ENCODE measurements at regions not wholly inside any gene's neighbourhood (a gene's known extent, or its start where the extent isn't known, plus 50 kb on each side); places are given as distances from the start of the nearest gene placed in this dataset.

- WGBS, 2 experiments (ENCODE audit: extremely low coverage in 2 of 2, insufficient read length in 1 of 2), result 33% methylated on average over 1 of the region's 6 CpGs; no CpG with 5 or more reads in 1 of the 2 experiments
- in situ Hi-C loops (cut with MboI; ENCODE audit: low sequenced_read_pairs), result no loop called here
- H3K9me1 ChIP-seq (ENCODE audit: insufficient read depth, low read length), result no peaks in the 10 kb centered on the region
Observed at GRCh38 chr2:164052006-164052405, 316.2 kb upstream of the FIGN start.

More at GRCh38 chr2:164052006-164052405, 316.2 kb upstream of the FIGN start:
- Histone ChIP-seq H4K91ac (ENCODE audit: insufficient read depth, low read depth, low read length) (no peak overlapping the region), H2AFZ (replicated peaks; ENCODE audit: low read length, poor library complexity) (no peak overlapping the region), H3K36me3 (ENCODE audit: control insufficient read depth, insufficient read depth, low read length) (no peaks in the 10 kb centered on the region), H2BK5ac (ENCODE audit: low read depth, low read length, poor library complexity, severe bottlenecking) (no peak overlapping the region), H3K79me1 (ENCODE audit: low read depth in 1 of 2, low read length in 2 of 2) (no peaks in the 10 kb centered on the region), H4K8ac (ENCODE audit: low read depth in 2 of 2, low read length in 2 of 2) (no peak overlapping the region), H3K4me3 (ENCODE audit: insufficient read depth, low read depth, low read length) (no peak overlapping the region), H4K20me1 (ENCODE audit: insufficient read depth, low read length) (no peaks in the 10 kb centered on the region), H3K23ac (ENCODE audit: low read depth, low read length) (no peak overlapping the region), H3K18ac (ENCODE audit: low read depth, low read length) (no peak overlapping the region), H3K9ac (ENCODE audit: low read depth, low read length) (no peak overlapping the region), H2AK9ac (replicated peaks; ENCODE audit: low read depth, low read length, poor library complexity) (no peak overlapping the region), H4K5ac (ENCODE audit: low read depth, low read length) (no peak overlapping the region), H3K4ac (ENCODE audit: low read depth, low read length) (no peak overlapping the region), H3K4me2 (ENCODE audit: low read depth, low read length) (no peak overlapping the region), H3K27ac (ENCODE audit: insufficient read depth, low read length) (no peak overlapping the region), H3K56ac (ENCODE audit: extremely low read depth, insufficient read depth, low read length) (no peak overlapping the region), H3K27me3 (ENCODE audit: control insufficient read depth, insufficient read depth, low read length) (no peaks in the 10 kb centered on the region), H3K4me1 (ENCODE audit: control insufficient read depth, insufficient read depth, low read length) (no peaks in the 10 kb centered on the region), H3K9me3 (ENCODE audit: control insufficient read depth, insufficient read depth, low read length) (0 out of 2 replicates have a peak, but pooled peaks cover 2% of the 10 kb centered on the region), H3K14ac (replicated peaks; ENCODE audit: low read depth, low read length) (no peak overlapping the region), H2BK120ac (ENCODE audit: low read depth, low read length) (no peak overlapping the region), H2AK5ac (ENCODE audit: low read depth, low read length) (no peak overlapping the region), H2BK20ac (ENCODE audit: low read depth, low read length) (no peak overlapping the region), H2BK15ac (ENCODE audit: low read depth, low read length) (no peak overlapping the region)
- TF ChIP-seq MAFK (IDR thresholded peaks at IDR 0.05; ENCODE audit: low read depth, low read length), result no peak
- no peak for TF ChIP-seq MXI1 (IDR thresholded peaks at IDR 0.05; ENCODE audit: borderline replicate concordance, low read depth, low read length)
- no peak for TF ChIP-seq FOS (IDR thresholded peaks at IDR 0.05; ENCODE audit: low read depth, low read length)
- no peak for TF ChIP-seq MAZ (IDR thresholded peaks at IDR 0.05; ENCODE audit: borderline replicate concordance, low read depth, low read length)
- TF ChIP-seq SMC3 (IDR thresholded peaks at IDR 0.05; ENCODE audit: low read depth, low read length), result no peak
- TF ChIP-seq USF2 (IDR thresholded peaks at IDR 0.05; ENCODE audit: low read depth, low read length), result no peak
- no peak for TF ChIP-seq CTCF (conservative IDR thresholded peaks at IDR 0.05; ENCODE audit: low read depth, low read length)
- TF ChIP-seq RFX5 (IDR thresholded peaks at IDR 0.05; ENCODE audit: low read depth, low read length), result no peak
- no peak for TF ChIP-seq CEBPB (IDR thresholded peaks at IDR 0.05; ENCODE audit: low read depth, low read length)
- no peak for TF ChIP-seq ELK1 (IDR thresholded peaks at IDR 0.05; ENCODE audit: borderline replicate concordance, low read depth, low read length)
- no peak for TF ChIP-seq BHLHE40 (IDR thresholded peaks at IDR 0.05; ENCODE audit: low read depth, low read length)
- no peak for TF ChIP-seq CHD1 (IDR thresholded peaks at IDR 0.05; ENCODE audit: low read depth, low read length)
- no peak for TF ChIP-seq RCOR1 (IDR thresholded peaks at IDR 0.05; ENCODE audit: insufficient replicate concordance, low read length)
- TF ChIP-seq POLR2A (IDR thresholded peaks at IDR 0.05; ENCODE audit: low read depth, low read length), result no peak
- TF ChIP-seq NFE2L2 (IDR thresholded peaks at IDR 0.05; ENCODE audit: low read depth, low read length), result no peak
- no peak for TF ChIP-seq RAD21 (IDR thresholded peaks at IDR 0.05; ENCODE audit: low read length)
- POLR2A ChIA-PET (ENCODE audit: unreplicated experiment), result no interaction called here
- dilution Hi-C loops (cut with HindIII; ENCODE audit: low sequenced_read_pairs, unreplicated experiment) (no loop called here), intact Hi-C loops (cut with micrococcal nuclease) (no loop called here)
- no TSS peak for BruUV-seq (replicated peaks)
- no peak for DNase-seq
- CTCF ChIA-PET, result no interaction called here
- no peak for ATAC-seq (ENCODE audit: low read depth)

Data from IMR-90 (cell line).